ENCODE measurements at regions not wholly inside any gene's neighbourhood (a gene's known extent, or its start where the extent isn't known, plus 50 kb on each side); places are given as distances from the start of the nearest gene placed in this dataset.

GRCh38 chrX:25219480-25219879, 203.7 kb upstream of the ARX start:
- DNase-seq (ENCODE audit: low read depth), result no peak

- no peak for DNase-seq (ENCODE audit: low read depth)
Measured at GRCh38 chrX:25213611-25214010, 197.8 kb upstream of the ARX start.

GRCh38 chrX:25207803-25208475, 192.2 kb upstream of the ARX start:
- no peak for DNase-seq (ENCODE audit: low read depth)

- DNase-seq (ENCODE audit: low read depth), result peak; percentile 18
Measured at GRCh38 chrX:25206778-25207177, 191.0 kb upstream of the ARX start.

GRCh38 chrX:25204182-25204581, 188.4 kb upstream of the ARX start:
- no peak for DNase-seq (ENCODE audit: low read depth)

- DNase-seq (ENCODE audit: low read depth), result no peak
Measured at GRCh38 chrX:25202827-25203226, 187.1 kb upstream of the ARX start.

- DNase-seq (ENCODE audit: low read depth), result no peak
Measured at GRCh38 chrX:25198891-25199290, 183.1 kb upstream of the ARX start.

- DNase-seq (ENCODE audit: low read depth), result no peak
Measured at GRCh38 chrX:25198253-25198652, 182.5 kb upstream of the ARX start.

- DNase-seq (ENCODE audit: low read depth), result no peak
Measured at GRCh38 chrX:25196221-25196620, 180.5 kb upstream of the ARX start.

GRCh38 chrX:25191403-25191802, 175.6 kb upstream of the ARX start:
- no peak for DNase-seq (ENCODE audit: low read depth)

GRCh38 chrX:25181775-25182174, 166.0 kb upstream of the ARX start:
- DNase-seq (ENCODE audit: low read depth), result no peak

GRCh38 chrX:25180242-25180641, 164.5 kb upstream of the ARX start:
- DNase-seq (ENCODE audit: low read depth), result no peak

- DNase-seq (ENCODE audit: low read depth), result no peak
Measured at GRCh38 chrX:25178555-25178954, 162.8 kb upstream of the ARX start.

GRCh38 chrX:25175743-25176142, 160.0 kb upstream of the ARX start:
- DNase-seq (ENCODE audit: low read depth), result no peak

GRCh38 chrX:25175171-25175570, 159.4 kb upstream of the ARX start:
- no peak for DNase-seq (ENCODE audit: low read depth)

- no peak for DNase-seq (ENCODE audit: low read depth)
Measured at GRCh38 chrX:25166546-25166945, 150.8 kb upstream of the ARX start.

GRCh38 chrX:25166145-25166544, 150.4 kb upstream of the ARX start:
- DNase-seq (ENCODE audit: low read depth), result no peak

GRCh38 chrX:25158635-25159034, 142.9 kb upstream of the ARX start:
- no peak for DNase-seq (ENCODE audit: low read depth)

GRCh38 chrX:25156832-25157231, 141.1 kb upstream of the ARX start:
- DNase-seq (ENCODE audit: low read depth), result no peak

- DNase-seq (ENCODE audit: low read depth), result peak; percentile 17
Measured at GRCh38 chrX:25156323-25156722, 140.6 kb upstream of the ARX start.

GRCh38 chrX:25154168-25154567, 138.4 kb upstream of the ARX start:
- no peak for DNase-seq (ENCODE audit: low read depth)

GRCh38 chrX:25151749-25152148, 136.0 kb upstream of the ARX start:
- no peak for DNase-seq (ENCODE audit: low read depth)

- peak; percentile 15 for DNase-seq (ENCODE audit: low read depth)
Measured at GRCh38 chrX:25144043-25144940, 128.5 kb upstream of the ARX start.

GRCh38 chrX:25143596-25143995, 127.8 kb upstream of the ARX start:
- no peak for DNase-seq (ENCODE audit: low read depth)
